ENCODE measurements at regions not wholly inside any gene's neighbourhood (a gene's known extent, or its start where the extent isn't known, plus 50 kb on each side); places are given as distances from the start of the nearest gene placed in this dataset.
"Not testable (repeated sequence)": the region's sequence is repeated elsewhere in the genome, so short reads cannot be mapped to it uniquely, and the experiment has no call there.

DNA sequence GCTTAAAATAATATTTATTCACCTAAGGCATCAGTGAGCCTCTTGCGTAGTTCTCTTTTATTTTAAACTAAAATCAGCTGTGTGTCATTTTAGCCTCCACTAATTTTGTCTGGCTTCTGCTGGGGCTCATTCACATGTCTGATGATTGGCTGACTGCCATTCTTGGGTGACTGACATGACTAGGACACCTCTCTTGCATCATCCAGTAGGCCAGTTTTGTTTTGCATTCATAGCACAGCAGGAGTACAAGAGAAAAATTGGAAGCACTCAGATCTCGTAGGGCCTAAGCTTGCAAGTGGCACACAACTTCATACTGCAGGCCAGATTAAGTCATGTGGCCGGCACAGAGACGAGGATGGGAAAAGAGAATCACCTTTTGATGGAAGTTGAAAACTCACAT lies 1226.5 kb downstream of the GALC start:
- H3K9ac ChIP-seq (ENCODE audit: low read depth, low read length), result no peak overlapping the region
- H3K36me3 ChIP-seq (ENCODE audit: insufficient read depth, low read length), result no peaks in the 10 kb centered on the region
- H3K9me3 ChIP-seq (ENCODE audit: control insufficient read depth, insufficient read depth, low read length), result no peaks in the 10 kb centered on the region
- no peaks in the 10 kb centered on the region for H3K4me1 ChIP-seq (ENCODE audit: insufficient read depth, low read length)

DNA sequence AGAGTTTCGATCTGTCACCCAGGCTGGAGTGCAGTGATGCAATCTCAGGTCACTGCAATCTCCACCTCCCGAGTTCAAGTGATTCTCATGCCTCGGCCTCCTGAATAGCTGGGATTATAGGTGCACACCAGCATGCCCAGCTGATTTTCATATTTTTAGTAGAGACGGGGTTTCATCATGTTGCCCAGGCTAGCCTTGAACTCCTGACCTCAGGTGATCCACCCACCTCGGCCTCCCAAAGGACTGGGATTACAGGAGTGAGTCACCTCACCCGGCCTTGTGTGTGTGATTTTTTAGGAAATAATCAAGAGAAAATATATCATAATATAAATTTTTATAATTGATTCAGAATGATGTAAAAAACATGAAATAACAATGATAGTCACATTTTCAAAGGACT lies 1231.4 kb downstream of the GALC start:
- H3K9me3 ChIP-seq (ENCODE audit: control insufficient read depth, insufficient read depth, low read length), result no peaks in the 10 kb centered on the region
- no peak overlapping the region for H3K9ac ChIP-seq (ENCODE audit: low read depth, low read length)
- H3K36me3 ChIP-seq (ENCODE audit: insufficient read depth, low read length), result no peaks in the 10 kb centered on the region
- no peaks in the 10 kb centered on the region for H3K4me1 ChIP-seq (ENCODE audit: insufficient read depth, low read length)

DNA sequence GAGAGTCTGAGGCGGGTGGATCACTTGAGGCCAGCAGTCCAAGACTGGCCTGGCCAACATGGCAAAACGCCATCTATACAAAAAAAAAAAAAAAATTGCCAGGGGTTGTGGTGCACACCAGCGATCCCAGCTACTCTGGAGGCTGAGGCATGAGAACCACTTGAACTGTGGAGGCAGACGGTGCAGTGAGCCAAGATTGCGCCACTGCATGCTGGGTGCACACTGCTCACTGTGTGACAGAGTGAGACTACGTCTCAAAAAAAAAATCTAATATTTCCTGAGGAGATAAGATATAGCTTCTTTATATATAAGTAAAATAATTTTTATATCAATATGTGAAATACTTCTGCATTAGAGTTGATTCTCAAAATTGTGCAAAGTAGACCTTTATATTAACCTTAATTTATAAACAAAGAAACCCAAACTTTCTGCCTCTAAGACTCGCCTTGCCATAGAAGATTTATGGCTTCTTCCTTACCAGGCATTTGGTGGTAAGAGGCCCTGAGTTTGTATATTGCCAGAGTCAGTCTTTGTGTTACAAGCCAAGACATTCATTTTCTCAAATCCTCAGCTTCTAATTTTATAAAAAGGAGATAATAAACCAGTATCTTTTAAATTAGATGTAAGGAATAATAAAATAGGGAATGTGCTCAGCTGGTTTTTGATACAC lies 1226.7 kb downstream of the FLRT2 start:
- Histone ChIP-seq H3K9ac (ENCODE audit: low read depth, low read length) (no peak overlapping the region), H3K4me1 (ENCODE audit: insufficient read depth, low read length) (no peaks in the 10 kb centered on the region), H3K9me3 (ENCODE audit: control insufficient read depth, insufficient read depth, low read length) (peaks cover 4% of the 10 kb centered on the region), H3K36me3 (ENCODE audit: insufficient read depth, low read length) (no peaks in the 10 kb centered on the region)

DNA sequence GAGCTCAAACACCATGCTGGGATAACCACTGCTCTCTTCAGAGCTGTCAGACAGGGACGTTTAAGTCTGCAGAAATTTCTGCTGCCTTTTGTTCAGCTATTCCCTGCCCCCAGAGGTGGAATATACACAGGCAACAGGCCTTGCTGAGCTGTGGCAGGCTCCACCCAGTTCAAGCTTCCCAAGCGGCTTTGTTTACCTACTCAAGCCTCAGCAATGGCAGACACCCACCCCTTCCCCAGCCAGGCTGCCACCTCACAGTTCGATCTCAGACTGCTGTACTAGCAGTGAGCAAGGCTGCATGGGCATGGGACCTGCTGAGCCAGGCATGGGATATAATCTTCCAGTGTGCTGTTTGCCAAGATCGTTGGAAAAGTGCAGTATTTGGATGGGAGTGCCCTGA lies 1220.5 kb downstream of the FLRT2 start:
- H3K9ac ChIP-seq (ENCODE audit: low read depth, low read length); H3K4me1 ChIP-seq (ENCODE audit: insufficient read depth, low read length); H3K9me3 ChIP-seq (ENCODE audit: control insufficient read depth, insufficient read depth, low read length); H3K36me3 ChIP-seq (ENCODE audit: insufficient read depth, low read length): not testable (repeated sequence)

DNA sequence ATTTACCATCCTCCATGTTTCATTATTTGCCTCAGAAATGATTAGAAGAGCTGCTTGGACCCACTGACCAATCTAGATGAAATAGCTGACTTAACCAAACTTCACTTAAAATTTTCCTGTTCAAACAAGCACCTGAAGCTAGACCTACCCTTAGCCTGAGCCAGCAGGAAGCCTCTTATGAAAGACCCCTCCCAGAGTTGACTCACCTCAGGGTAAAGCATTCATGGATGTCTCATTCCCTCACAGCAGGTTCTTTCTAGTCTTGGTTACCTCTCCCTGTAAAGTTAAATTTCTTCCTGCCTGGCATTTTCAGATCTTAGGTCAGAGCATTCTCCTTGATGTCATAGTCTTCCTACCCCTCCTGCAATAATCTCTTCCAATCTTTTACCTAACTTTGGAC lies 1209.8 kb downstream of the FLRT2 start:
- Histone ChIP-seq H3K9ac (ENCODE audit: low read depth, low read length) (no peak overlapping the region), H3K36me3 (ENCODE audit: insufficient read depth, low read length) (no peaks in the 10 kb centered on the region), H3K4me1 (ENCODE audit: insufficient read depth, low read length) (peaks cover 7% of the 10 kb centered on the region; the same call in 1 of the 2 replicates), H3K9me3 (ENCODE audit: control insufficient read depth, insufficient read depth, low read length) (peaks cover 2% of the 10 kb centered on the region; the same call in 1 of the 2 replicates)

DNA sequence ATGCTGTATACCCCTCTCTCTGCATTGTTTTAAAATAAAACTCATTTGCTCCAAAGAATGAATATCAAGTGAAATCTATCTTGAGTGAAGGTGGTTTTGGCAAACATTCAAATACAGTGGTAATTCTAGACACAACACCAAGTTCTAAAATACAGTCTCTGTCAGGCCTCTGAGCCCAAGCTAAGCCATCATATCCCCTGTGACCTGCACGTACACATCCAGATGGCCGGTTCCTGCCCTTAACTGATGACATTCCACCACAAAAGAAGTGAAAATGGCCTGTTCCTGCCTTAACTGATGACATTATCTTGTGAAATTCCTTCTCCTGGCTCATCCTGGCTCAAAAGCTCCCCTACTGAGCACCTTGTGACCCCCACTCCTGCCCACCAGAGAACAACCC lies 1201.5 kb downstream of the FLRT2 start:
- not testable (repeated sequence) for H3K4me1 ChIP-seq (ENCODE audit: insufficient read depth, low read length); H3K36me3 ChIP-seq (ENCODE audit: insufficient read depth, low read length); H3K9ac ChIP-seq (ENCODE audit: low read depth, low read length); H3K9me3 ChIP-seq (ENCODE audit: control insufficient read depth, insufficient read depth, low read length)

DNA sequence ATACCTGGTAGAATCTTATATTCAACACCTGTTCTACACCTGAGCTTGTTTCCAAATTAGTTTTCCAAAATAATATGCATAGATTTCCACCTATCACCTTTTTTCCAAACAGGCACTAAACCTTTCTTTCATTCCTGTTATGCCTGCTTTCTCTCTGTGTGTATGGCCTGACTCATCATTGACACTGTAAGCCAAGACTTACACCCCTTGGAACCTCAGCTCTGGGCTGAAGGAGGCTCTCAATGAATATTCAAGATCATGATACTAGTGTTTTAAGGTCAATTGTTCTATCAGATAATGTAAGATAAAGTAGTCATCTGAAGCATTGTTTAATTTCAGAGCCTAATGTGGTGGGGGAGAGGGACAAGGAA lies 1193.3 kb downstream of the FLRT2 start:
- H3K9ac ChIP-seq (ENCODE audit: low read depth, low read length), result no peak overlapping the region
- H3K9me3 ChIP-seq (ENCODE audit: control insufficient read depth, insufficient read depth, low read length), result no peaks in the 10 kb centered on the region
- H3K4me1 ChIP-seq (ENCODE audit: insufficient read depth, low read length), result no peaks in the 10 kb centered on the region
- no peaks in the 10 kb centered on the region for H3K36me3 ChIP-seq (ENCODE audit: insufficient read depth, low read length)

DNA sequence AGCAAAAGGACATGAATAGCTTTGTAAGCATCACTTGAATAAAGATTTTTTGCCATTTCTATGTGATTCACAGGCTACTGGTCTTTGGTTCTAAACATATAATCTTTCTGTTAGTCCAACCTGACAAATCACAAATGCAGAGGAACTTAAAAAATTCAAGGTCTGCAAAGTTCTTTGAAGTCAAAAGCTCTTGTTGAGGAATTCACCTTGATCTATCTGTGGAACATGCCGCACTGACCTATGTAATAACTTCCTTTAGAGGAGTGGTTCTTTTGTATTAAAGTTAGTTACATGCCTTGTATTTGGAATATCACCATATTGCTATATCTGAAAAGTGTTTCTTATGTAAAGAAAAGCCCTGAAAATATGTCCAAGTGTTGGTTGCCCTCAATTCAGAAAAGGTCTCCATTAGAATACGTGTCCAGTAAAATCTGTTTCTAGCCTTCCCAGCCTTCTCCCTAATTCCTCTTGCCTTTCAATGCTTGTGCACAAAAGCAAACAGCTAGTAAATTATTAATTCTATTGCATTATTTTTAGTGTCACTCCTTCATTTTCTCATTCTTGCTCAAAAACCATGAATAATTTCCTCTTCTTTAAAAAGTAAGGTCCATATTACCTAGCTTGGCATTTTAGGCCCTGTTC lies 1192.8 kb downstream of the FLRT2 start:
- Histone ChIP-seq H3K4me1 (ENCODE audit: insufficient read depth, low read length) (no peaks in the 10 kb centered on the region), H3K9me3 (ENCODE audit: control insufficient read depth, insufficient read depth, low read length) (no peaks in the 10 kb centered on the region), H3K9ac (ENCODE audit: low read depth, low read length) (no peak overlapping the region), H3K36me3 (ENCODE audit: insufficient read depth, low read length) (no peaks in the 10 kb centered on the region)

DNA sequence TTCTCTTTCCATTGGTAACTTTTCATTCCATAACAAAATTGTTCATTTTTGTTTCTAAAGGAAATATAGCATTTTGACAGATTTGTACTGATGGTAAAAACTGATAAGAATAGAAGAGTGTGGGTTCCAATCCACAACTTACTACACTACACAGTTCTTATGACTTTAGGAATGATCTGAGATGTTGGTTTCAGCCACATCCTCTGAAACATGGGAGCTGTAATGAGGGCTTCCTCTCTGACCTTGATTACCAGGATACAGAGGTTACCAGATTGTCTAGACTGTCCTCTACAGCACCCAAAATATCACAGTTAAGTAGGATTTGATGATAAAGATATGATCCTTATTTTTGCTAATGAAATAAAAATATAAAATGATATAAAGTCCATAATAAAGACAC lies 1184.6 kb downstream of the FLRT2 start:
- Histone ChIP-seq H3K36me3 (ENCODE audit: insufficient read depth, low read length) (peaks cover 2% of the 10 kb centered on the region; the same call in 1 of the 2 replicates), H3K4me1 (ENCODE audit: insufficient read depth, low read length) (peaks cover 12% of the 10 kb centered on the region), H3K9me3 (ENCODE audit: control insufficient read depth, insufficient read depth, low read length) (no peaks in the 10 kb centered on the region)

DNA sequence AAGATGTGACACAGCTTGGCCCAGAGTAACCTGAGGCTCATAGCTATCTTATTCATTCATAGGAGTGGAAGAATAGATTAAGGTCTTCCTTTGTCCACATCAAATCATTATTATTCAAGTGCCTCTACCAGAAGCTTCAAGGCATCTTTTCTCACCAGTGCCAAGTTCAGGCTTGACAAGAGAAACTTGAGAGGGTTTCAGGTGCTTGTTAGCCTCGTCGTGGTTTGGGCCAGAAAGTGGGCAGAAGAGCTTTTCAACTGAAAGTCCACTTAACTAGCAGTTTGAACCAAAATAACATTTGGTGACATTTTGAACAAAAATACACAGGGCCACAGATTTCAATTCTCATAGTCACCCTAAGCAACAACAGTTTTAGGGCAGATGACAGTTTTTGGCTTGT lies 1184.2 kb downstream of the FLRT2 start:
- Histone ChIP-seq H3K36me3 (ENCODE audit: insufficient read depth, low read length) (peaks cover 2% of the 10 kb centered on the region; the same call in 1 of the 2 replicates), H3K9me3 (ENCODE audit: control insufficient read depth, insufficient read depth, low read length) (no peaks in the 10 kb centered on the region), H3K9ac (ENCODE audit: low read depth, low read length) (no peak overlapping the region), H3K4me1 (ENCODE audit: insufficient read depth, low read length) (peaks cover 12% of the 10 kb centered on the region)

More for the DNA sequence above, 1184.6 kb downstream of the FLRT2 start:
- H3K9ac ChIP-seq (ENCODE audit: low read depth, low read length), result no peak overlapping the region

DNA sequence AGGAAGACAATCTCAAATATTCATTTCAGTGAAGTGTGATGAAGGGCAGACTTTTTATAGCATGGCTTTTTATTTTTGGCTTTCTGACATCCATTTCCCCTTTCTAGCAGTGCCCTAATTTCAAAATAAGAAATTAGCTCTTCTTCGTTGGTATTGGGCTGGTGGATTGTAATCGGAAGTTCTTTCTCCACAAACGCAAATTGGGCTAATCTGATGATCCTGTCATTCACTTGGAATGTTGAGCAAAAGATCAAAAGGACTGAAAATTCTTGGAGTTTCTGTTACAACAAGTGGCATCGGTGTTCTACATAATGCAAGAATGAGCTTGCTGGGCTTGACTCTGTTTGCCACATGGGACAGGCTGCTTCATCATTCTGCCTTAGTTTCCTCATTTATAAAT lies 1182.8 kb downstream of the FLRT2 start:
- Histone ChIP-seq H3K9me3 (ENCODE audit: control insufficient read depth, insufficient read depth, low read length) (no peaks in the 10 kb centered on the region), H3K4me1 (ENCODE audit: insufficient read depth, low read length) (peaks cover 12% of the 10 kb centered on the region), H3K36me3 (ENCODE audit: insufficient read depth, low read length) (peaks cover 2% of the 10 kb centered on the region; the same call in 1 of the 2 replicates), H3K9ac (ENCODE audit: low read depth, low read length) (no peak overlapping the region)

DNA sequence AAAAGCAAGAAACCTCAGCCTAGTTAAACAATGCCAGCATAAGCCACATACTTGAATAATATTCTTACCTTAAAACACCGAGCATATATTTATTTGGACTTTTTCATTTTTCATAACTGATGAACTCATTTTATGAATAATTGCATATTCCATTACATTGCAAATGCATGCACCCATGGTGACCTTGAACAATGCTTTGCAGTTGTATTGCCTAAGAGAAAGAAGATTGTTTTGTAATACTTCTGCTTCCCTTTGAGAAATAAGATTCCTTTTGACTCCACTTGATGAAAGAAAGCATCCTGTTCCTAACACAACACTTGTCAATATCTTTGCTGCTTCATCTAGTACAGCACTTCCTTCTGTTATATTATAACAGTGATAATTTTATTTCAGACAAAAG lies 1182.2 kb downstream of the FLRT2 start:
- Histone ChIP-seq H3K9ac (ENCODE audit: low read depth, low read length) (no peak overlapping the region), H3K4me1 (ENCODE audit: insufficient read depth, low read length) (peaks cover 12% of the 10 kb centered on the region), H3K9me3 (ENCODE audit: control insufficient read depth, insufficient read depth, low read length) (no peaks in the 10 kb centered on the region)

DNA sequence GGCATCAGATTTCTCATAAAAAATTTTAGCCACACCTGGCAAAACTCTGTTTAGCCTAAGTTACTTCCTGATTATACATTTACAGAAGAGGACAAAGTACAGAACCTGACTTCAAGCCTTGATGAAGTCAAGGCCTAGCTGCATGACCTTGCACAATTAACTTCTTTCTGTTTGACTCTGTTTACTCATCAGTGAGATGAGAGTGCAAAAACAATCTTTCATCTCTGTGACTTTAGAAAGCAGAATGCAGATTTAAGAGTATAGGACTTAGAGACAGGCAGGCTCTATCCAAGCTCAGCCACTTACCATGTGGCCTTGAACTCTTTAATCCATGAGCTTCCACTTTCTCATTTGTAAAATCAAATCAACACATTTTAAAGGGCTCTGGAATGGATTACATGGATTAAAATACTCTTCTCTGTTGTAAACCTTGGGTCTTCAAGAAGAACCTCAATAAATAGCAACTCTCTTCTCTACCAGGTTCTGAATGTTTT lies 1178.9 kb downstream of the FLRT2 start:
- Histone ChIP-seq H3K4me1 (ENCODE audit: insufficient read depth, low read length) (peaks cover 12% of the 10 kb centered on the region), H3K9ac (ENCODE audit: low read depth, low read length) (no peak overlapping the region), H3K36me3 (ENCODE audit: insufficient read depth, low read length) (no peaks in the 10 kb centered on the region; the same call in 1 of the 2 replicates), H3K9me3 (ENCODE audit: control insufficient read depth, insufficient read depth, low read length) (no peaks in the 10 kb centered on the region; the same call in 1 of the 2 replicates)

More for the DNA sequence above, 1182.2 kb downstream of the FLRT2 start:
- peaks cover 2% of the 10 kb centered on the region; the same call in 1 of the 2 replicates for H3K36me3 ChIP-seq (ENCODE audit: insufficient read depth, low read length)

DNA sequence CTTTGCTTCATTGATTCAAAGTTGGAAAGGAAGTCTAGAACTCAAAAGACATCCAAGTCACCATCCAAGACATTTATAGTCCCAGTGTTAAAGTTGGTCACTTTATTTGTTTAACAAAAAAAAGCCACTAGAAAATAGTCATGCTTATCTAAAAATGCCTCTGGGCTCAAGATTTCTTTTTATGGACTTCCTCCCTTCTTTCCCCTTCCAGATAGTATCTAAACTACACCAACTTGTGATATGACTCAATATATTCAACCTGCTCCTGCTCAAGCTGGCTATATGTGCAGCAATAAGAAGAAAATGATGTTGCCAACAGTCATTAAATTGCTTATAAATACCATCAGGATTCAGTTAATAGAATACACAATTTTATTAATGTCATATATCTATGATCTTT lies 1177.1 kb downstream of the FLRT2 start:
- H3K9me3 ChIP-seq (ENCODE audit: control insufficient read depth, insufficient read depth, low read length), result no peaks in the 10 kb centered on the region; the same call in 1 of the 2 replicates
- no peak overlapping the region for H3K9ac ChIP-seq (ENCODE audit: low read depth, low read length)
- peaks cover under 1% of the 10 kb centered on the region; the same call in 1 of the 2 replicates for H3K4me1 ChIP-seq (ENCODE audit: insufficient read depth, low read length)
- H3K36me3 ChIP-seq (ENCODE audit: insufficient read depth, low read length), result no peaks in the 10 kb centered on the region

DNA sequence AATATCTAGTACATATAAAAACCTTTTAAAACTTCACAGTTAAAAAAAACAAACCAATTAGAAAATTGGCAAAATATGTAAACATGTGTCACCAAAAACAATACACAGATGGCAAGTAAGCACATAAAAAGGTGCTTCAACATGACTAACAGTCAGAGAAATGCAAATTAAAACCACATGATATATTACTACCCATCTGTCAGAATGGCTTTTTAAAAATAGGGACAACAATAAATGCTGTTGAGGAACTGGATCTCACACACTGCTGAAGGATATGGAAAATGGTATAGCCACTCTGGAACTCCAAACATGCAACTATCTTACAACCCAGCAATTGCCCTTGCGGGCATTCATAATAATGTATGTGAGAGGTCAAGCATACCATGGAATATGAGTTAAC lies 1153.6 kb downstream of the FLRT2 start:
- H3K4me1 ChIP-seq (ENCODE audit: insufficient read depth, low read length), result no peaks in the 10 kb centered on the region
- H3K36me3 ChIP-seq (ENCODE audit: insufficient read depth, low read length), result no peaks in the 10 kb centered on the region
- no peak overlapping the region for H3K9ac ChIP-seq (ENCODE audit: low read depth, low read length)
- no peaks in the 10 kb centered on the region for H3K9me3 ChIP-seq (ENCODE audit: control insufficient read depth, insufficient read depth, low read length)

All from ES-I3 (cell line).